Activated T-helper 17 cell treated with anti-CD3 and anti-CD28 coated beads, Interleukin-2, amount 50 U/mL, for 72 hours (primary cell): ENCODE measurements at regions not wholly inside any gene's neighbourhood (a gene's known extent, or its start where the extent isn't known, plus 50 kb on each side); places are given as distances from the start of the nearest gene placed in this dataset.
"Not testable (repeated sequence)": the region's sequence is repeated elsewhere in the genome, so short reads cannot be mapped to it uniquely, and the experiment has no call there.

Source experiments
- ATAC-seq: fragments of 150-1000 bp; cut with Tn5 transposase; replicated peaks from 2 replicates; pipeline ENCODE4 v1.10.0; 2021; ENCODE audit warnings: mild to moderate bottlenecking, moderate library complexity
- H3K27ac Mint-ChIP-seq: one replicate; pipeline ENCODE4 v1.8.0; 2022; ENCODE audit warnings: mixed read lengths
- H3K27me3 Mint-ChIP-seq: one replicate; pipeline ENCODE4 v1.8.0; 2022; ENCODE audit warnings: mixed read lengths
- H3K36me3 Mint-ChIP-seq: one replicate; pipeline ENCODE4 v1.8.0; 2022; ENCODE audit warnings: low read depth, mild to moderate bottlenecking, mixed read lengths
- H3K4me1 Mint-ChIP-seq: one replicate; pipeline ENCODE4 v1.8.0; 2022; ENCODE audit warnings: mixed read lengths
- H3K4me3 Mint-ChIP-seq: one replicate; pipeline ENCODE4 v1.8.0; 2022; ENCODE audit warnings: mild to moderate bottlenecking, mixed read lengths
- H3K9me3 Mint-ChIP-seq: one replicate; pipeline ENCODE4 v1.8.0; 2022; ENCODE audit warnings: mixed read lengths

DNA sequence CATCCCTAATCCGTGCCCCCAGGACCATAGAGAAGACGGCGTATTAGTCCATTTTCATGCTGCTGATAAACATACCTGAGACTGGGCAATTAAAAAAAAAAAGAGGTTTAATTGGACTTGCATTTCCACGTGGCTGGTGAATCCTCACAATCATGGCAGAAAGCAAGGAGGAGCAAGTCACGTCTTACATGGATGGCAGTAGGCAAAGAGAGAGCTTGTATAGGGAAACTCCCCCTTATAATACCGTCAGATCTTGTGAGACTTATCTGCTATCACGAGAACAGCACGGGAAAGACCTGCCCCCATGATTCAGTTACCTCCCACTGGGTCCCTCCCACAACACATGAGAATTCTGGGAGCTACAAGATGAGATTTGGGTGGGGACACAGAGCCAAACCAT is 145.8 kb upstream of the G2E3 start:
- not testable (repeated sequence) for H3K27me3 Mint-ChIP-seq, H3K27ac Mint-ChIP-seq, ATAC-seq, H3K36me3 Mint-ChIP-seq, H3K9me3 Mint-ChIP-seq, H3K4me1 Mint-ChIP-seq, H3K4me3 Mint-ChIP-seq

DNA sequence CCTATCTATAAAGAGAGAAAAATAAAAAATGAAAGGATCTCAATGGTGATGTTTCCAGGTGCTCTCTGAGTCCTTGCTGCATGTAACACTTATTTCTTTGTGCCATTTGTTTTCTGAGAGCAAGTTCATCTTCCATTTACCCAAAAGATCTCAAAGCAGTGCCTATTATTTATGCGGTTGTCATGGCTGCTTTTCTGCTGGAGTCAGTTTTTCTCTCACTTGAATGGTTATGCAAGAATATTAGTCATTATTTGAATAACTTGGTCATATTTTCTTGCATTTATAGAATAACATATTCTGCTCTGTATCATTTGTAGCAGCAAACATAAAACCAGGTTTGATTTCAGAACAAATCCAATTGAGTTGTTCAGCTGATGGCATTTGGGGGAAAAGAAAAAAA is 141.8 kb upstream of the G2E3 start:
- no peak for ATAC-seq
- no peaks in the 10 kb centered on the region for H3K36me3 Mint-ChIP-seq
- no peak overlapping the region for H3K4me3 Mint-ChIP-seq
- H3K9me3 Mint-ChIP-seq, result peaks cover 3% of the 10 kb centered on the region
- no peak overlapping the region for H3K27ac Mint-ChIP-seq
- H3K27me3 Mint-ChIP-seq, result no peaks in the 10 kb centered on the region
- H3K4me1 Mint-ChIP-seq, result no peaks in the 10 kb centered on the region

DNA sequence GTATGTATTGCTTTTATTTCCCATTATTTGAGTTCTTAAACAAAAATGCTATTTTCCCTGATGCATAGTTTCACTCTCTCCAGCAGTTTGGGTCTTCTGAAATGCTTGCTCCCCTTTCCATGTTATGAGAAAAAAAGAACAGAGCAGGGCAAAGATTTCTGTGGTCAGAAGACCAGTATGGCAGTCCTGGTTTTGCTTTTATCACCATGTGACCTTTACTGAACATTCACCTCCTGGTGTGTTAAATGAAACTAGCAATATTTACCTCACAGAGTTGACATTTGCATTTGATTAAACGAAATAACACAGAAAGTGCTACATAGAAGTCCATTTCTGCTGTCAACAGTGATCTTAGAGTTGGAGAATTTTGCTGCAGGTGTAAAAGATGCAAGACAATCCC is 141.0 kb upstream of the G2E3 start:
- no peak overlapping the region for H3K27ac Mint-ChIP-seq
- H3K4me3 Mint-ChIP-seq, result no peak overlapping the region
- no peaks in the 10 kb centered on the region for H3K36me3 Mint-ChIP-seq
- no peaks in the 10 kb centered on the region for H3K4me1 Mint-ChIP-seq
- no peak for ATAC-seq
- H3K27me3 Mint-ChIP-seq, result no peaks in the 10 kb centered on the region
- H3K9me3 Mint-ChIP-seq, result peaks cover 3% of the 10 kb centered on the region

DNA sequence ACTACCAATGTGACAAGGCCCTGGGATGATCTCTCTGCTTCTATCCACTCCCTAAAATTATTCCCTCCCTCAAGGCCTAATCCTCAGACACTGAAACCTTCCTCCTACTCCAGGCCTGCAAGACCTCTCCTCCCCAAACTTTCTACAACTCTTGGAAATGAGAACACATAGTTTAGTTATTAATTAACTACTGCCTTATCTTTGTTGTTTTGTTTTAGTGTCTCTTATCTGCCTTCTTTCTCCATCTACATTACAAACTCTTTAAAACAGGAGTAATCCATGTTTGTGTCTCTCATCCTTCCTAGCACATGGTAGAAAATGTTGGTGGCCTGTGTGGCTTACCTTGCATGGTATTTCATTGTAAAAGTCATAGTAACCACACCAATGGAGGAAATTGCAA is 139.9 kb upstream of the G2E3 start:
- H3K9me3 Mint-ChIP-seq, result no peaks in the 10 kb centered on the region
- H3K36me3 Mint-ChIP-seq, result no peaks in the 10 kb centered on the region
- H3K27me3 Mint-ChIP-seq, result peaks cover 6% of the 10 kb centered on the region
- no peak overlapping the region for H3K27ac Mint-ChIP-seq
- no peak for ATAC-seq
- no peak overlapping the region for H3K4me3 Mint-ChIP-seq
- no peaks in the 10 kb centered on the region for H3K4me1 Mint-ChIP-seq

DNA sequence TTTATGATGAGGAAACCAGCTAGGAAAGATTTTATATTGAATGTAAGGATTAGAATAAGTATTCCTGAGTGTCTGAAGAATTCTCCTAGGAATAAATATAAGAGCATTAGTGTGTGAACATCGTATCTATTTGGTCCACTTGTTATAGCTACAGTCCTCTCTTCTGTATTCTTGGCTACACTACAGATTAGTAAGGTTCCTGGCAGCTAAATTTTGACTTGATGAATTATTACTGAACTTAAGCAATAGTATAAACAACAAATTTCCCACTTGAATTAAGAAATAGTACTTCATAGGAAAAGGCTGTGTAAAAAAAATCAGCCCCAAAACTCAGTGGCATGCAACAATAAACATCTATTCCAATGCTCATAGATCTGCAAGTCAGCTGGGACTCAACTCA is 138.4 kb upstream of the G2E3 start:
- no peak overlapping the region for H3K27ac Mint-ChIP-seq
- peaks cover 13% of the 10 kb centered on the region for H3K27me3 Mint-ChIP-seq
- H3K9me3 Mint-ChIP-seq, result no peaks in the 10 kb centered on the region

DNA sequence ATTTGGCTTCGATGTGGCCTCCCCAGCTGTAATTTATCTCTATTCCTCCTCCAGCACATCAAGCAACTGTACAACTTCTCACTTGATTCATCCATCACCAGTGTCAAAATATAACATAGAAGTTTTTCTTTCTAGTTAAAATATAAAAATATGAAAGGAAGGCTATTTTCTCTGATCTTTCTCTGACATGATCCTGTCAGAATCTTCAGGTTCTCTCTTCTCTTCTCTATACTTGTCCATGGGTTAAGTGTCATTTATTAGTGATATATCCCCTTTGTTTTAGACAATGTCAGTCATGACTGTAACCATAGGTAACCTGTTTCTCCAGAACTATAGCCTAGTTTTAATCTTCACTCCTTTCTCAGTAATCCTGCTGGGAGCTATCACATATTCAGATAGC is 132.5 kb upstream of the G2E3 start:
- Mint-ChIP-seq H3K36me3 (no peaks in the 10 kb centered on the region), H3K9me3 (no peaks in the 10 kb centered on the region), H3K27ac (no peak overlapping the region), H3K4me1 (no peaks in the 10 kb centered on the region), H3K27me3 (peaks cover 34% of the 10 kb centered on the region), H3K4me3 (no peak overlapping the region)
- ATAC-seq, result no peak

More for the DNA sequence above, 138.4 kb upstream of the G2E3 start:
- H3K4me3 Mint-ChIP-seq, result no peak overlapping the region
- no peaks in the 10 kb centered on the region for H3K4me1 Mint-ChIP-seq
- no peak for ATAC-seq
- H3K36me3 Mint-ChIP-seq, result no peaks in the 10 kb centered on the region

DNA sequence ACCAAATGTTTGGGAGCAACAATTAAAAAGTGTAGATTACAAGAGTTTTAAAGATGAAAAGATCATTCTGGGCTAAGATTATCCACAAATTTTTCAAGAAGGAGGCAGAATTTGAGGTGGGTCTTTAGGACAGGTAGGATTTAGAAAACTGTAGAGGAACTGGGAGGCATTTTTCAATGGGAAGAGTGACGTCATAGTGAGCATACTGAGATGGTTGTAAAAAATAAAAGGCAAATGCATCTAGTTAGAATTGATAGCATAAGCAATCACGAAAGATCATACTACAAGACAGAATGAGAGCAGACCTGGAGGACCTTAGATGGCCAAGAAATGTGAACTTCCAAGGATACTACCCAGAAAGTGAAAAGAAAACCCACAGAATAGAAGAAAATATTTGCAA is 131.6 kb upstream of the G2E3 start:
- peaks cover 35% of the 10 kb centered on the region for H3K27me3 Mint-ChIP-seq
- no peak overlapping the region for H3K27ac Mint-ChIP-seq
- H3K36me3 Mint-ChIP-seq, result no peaks in the 10 kb centered on the region
- no peak overlapping the region for H3K4me3 Mint-ChIP-seq
- H3K9me3 Mint-ChIP-seq, result no peaks in the 10 kb centered on the region
- no peak for ATAC-seq
- no peaks in the 10 kb centered on the region for H3K4me1 Mint-ChIP-seq

DNA sequence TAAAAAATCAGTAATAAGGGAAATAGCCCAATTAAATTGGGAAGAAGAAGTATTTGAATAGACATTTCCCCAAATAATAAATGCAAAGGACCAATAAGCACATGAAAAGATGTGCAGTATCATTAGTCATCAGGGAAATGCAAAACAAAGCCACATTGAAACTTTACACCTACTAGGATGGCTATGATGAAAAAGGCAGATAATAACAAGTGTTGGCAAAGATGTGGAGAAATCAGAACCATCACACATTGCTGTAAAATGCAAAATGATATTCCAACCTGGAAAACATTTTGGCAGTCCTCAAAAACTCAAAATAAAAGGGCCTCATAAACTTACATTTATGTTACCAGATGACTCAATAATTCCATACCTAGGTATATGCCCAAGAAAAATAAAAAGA is 131.1 kb upstream of the G2E3 start:
- H3K27me3 Mint-ChIP-seq, result peaks cover 35% of the 10 kb centered on the region
- ATAC-seq, result no peak
- no peak overlapping the region for H3K4me3 Mint-ChIP-seq
- H3K9me3 Mint-ChIP-seq, result no peaks in the 10 kb centered on the region
- H3K36me3 Mint-ChIP-seq, result no peaks in the 10 kb centered on the region
- H3K27ac Mint-ChIP-seq, result no peak overlapping the region
- no peaks in the 10 kb centered on the region for H3K4me1 Mint-ChIP-seq

DNA sequence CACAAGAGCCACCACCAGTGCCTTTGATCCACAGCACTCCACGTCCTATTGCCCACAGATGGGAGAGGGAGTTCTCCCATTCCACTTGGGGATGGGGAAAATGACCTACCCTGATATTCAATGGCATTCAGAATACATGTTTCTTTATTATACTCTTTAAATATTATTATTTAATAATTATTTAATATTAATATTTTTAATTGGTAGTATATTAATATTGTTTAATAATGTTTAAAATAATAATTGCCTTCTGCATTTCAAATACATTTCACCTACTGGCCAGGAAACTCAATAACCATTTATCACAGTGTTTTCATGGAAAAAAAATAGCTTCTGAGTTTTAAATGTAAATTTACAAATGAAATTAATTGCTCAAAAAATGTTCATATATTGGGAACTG is 127.4 kb upstream of the G2E3 start:
- Mint-ChIP-seq H3K4me1 (no peaks in the 10 kb centered on the region), H3K27me3 (peaks cover 22% of the 10 kb centered on the region), H3K4me3 (no peak overlapping the region), H3K27ac (no peak overlapping the region), H3K36me3 (no peaks in the 10 kb centered on the region), H3K9me3 (no peaks in the 10 kb centered on the region)
- ATAC-seq, result no peak

DNA sequence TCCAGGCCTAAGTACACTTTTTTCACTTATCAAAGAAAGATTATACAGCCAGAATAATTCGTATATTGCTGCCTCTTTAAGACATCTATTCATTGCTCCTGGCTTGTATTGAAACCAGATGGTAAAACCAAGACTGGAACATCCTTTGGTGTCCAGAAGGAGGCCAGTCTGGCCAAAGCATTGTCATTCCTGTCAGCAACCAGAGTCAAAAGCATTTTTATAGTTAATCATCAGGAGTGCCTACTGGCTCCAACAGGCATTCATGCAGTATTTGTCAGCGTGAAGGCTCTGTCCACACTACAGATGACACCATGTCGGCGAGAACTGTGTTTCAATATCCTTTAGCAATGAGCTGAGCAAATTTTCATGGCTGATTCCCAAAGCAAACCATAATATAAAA is 118.0 kb upstream of the G2E3 start:
- Mint-ChIP-seq H3K9me3 (no peaks in the 10 kb centered on the region), H3K4me3 (no peak overlapping the region), H3K27me3 (peaks cover 10% of the 10 kb centered on the region)

DNA sequence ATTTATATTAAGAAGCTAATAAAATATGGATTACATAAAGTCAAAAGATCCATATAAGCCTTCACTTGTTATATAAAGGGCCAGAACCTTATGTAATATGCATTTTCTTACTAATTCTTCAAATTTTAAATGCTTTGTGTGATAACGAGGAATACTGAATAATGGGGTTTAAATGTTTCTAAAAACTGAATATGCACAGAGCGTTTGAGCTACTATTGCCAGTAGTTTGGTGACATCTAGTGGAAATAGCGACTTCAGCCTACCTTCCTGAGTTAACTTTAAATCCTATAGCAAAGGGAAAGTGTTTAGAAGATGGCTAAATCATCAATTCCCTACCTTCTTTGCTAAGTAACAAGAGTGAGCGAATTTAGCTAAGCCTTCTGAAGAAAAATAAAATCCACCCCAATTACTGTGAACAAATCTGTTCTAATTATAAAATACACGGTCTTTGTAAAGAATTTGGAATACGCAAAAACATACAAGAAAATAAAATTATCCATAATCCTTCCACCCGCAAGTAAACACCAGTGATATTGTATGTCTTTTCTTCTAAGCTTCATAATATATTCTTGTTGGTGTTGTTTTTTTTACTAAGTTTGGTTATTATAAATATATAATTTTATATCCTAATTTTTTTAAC is 115.5 kb upstream of the G2E3 start:
- ATAC-seq, result no peak
- no peaks in the 10 kb centered on the region for H3K9me3 Mint-ChIP-seq
- no peaks in the 10 kb centered on the region for H3K36me3 Mint-ChIP-seq
- peaks cover 10% of the 10 kb centered on the region for H3K27me3 Mint-ChIP-seq
- H3K4me3 Mint-ChIP-seq, result no peak overlapping the region
- H3K4me1 Mint-ChIP-seq, result no peaks in the 10 kb centered on the region
- no peak overlapping the region for H3K27ac Mint-ChIP-seq

More for the DNA sequence above, 118.0 kb upstream of the G2E3 start:
- H3K36me3 Mint-ChIP-seq, result no peaks in the 10 kb centered on the region
- H3K27ac Mint-ChIP-seq, result no peak overlapping the region
- H3K4me1 Mint-ChIP-seq, result no peaks in the 10 kb centered on the region
- ATAC-seq, result no peak

DNA sequence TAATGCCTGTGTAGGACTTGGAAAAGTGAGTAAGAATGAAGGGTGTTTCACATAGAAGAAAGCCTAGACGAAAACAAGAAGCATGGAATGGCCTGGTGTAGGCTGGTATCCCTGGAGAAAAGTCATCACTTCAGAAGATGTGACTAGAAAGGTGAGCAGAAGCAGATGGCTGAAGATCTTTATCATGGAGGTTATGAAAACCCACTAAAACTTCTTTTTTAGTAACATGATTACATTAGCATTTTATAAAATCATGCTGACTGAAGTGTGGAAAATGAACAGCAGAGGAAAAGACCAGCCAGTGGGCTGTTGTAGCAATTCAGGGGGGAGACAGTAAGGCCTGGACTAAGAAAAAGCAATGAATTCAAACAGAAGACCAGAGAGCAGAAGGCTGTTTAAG is 114.5 kb upstream of the G2E3 start:
- peaks cover 10% of the 10 kb centered on the region for H3K27me3 Mint-ChIP-seq
- ATAC-seq, result no peak
- H3K4me3 Mint-ChIP-seq, result no peak overlapping the region
- no peak overlapping the region for H3K27ac Mint-ChIP-seq
- no peaks in the 10 kb centered on the region for H3K36me3 Mint-ChIP-seq
- H3K9me3 Mint-ChIP-seq, result no peaks in the 10 kb centered on the region
- no peaks in the 10 kb centered on the region for H3K4me1 Mint-ChIP-seq

DNA sequence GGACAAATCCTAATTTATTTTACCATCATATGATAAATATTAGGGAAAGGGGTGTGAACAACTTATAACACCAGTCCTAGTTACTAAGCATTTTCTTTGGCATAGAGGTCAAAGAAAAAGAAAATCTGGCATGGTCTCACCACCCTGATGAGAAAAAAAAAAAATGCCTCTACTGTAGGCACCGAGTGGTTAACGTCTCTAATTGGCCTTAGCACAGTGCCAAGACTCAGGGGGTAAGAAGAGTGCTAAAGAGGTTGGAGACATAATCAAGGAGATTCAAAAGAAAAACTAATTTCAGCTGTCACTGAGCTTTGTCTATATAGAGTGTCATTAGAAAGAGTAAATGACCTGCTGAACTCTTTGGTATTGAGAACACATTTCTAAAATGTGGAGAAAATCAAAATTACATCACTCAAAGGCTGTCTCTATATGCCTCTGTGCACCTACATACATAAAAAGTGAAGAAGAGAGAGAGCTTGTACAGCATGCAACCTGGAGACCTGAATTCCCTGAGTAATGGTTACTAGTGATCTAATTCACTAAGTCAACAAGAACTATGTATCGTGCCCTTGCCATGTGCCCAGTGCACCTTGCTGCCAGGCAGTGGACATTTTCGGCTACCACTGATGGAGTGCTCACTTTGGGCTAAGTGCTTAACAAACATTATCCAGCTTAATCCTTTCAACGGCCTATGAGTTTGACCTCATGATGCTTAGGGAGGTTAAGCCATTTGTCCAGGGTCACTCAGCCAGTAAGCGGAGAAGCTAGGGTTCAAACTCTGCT is 113.8 kb upstream of the G2E3 start:
- no peak for ATAC-seq
- Mint-ChIP-seq H3K27me3 (peaks cover 10% of the 10 kb centered on the region), H3K9me3 (no peaks in the 10 kb centered on the region), H3K4me3 (no peak overlapping the region), H3K36me3 (no peaks in the 10 kb centered on the region), H3K4me1 (no peaks in the 10 kb centered on the region), H3K27ac (no peak overlapping the region)

DNA sequence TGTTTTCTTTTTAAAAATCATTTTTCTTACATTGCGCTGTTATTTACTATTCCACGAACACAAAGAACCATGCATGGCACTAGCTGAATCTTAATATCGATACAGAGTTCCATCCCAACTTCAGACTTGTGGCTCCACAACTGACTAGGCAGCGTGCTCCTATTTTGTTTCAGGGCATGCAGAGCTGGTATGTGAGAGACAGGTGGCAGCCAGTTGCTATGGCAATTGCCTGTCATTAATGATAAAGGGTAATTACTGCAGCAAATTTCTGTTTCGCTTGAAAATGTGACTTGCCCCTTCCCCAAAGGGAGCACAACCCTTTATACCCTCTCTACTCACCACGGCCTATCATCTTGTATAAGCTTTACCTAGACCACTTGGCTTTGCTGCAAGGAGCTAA is 113.1 kb upstream of the G2E3 start:
- Mint-ChIP-seq H3K27ac (no peak overlapping the region), H3K27me3 (peaks cover 6% of the 10 kb centered on the region), H3K36me3 (no peaks in the 10 kb centered on the region), H3K4me3 (no peak overlapping the region), H3K9me3 (no peaks in the 10 kb centered on the region), H3K4me1 (no peaks in the 10 kb centered on the region)
- no peak for ATAC-seq

DNA sequence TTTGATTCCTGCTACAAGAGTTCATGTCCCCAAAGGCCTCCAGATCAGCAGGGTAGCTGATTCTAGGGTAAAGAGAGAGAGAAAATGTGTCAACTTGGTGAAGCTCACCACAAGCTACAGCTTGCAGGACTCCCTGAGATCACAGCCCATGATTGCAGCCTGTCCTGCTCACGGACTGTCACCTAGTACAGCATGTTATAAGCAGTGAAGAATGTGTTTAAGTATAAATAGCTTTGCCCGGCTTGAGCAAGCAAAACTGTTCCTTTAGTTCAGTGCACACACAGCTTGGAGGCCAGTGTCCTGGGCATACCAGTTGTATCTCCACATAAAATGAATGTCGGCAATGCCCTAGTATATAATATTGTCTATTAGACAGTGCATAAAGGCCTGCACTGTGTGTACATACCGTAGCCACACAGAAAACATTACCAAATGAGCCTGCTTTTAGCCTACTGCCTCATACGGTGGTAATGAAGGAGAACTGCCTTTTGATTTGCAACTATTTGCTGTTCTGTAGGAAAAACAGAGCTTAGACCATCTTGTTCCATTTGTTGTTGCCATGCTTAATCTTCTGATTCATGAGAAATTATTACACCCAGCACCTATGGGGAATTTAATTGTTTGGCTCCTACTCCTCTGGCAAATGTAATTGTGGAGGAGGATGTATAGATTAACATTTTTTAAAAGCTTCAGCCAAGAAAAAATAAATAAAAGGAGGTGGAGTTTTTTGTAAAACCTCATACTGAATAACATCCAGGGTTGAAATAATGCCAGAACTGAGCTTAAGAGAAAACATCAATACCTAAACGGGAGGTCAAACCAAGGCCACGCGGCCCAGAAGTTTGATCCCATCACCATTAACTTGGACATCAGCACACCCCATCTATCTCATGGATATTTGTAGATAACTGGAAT is 108.1 kb upstream of the G2E3 start:
- Mint-ChIP-seq H3K27me3 (no peaks in the 10 kb centered on the region), H3K27ac (no peak overlapping the region), H3K36me3 (no peaks in the 10 kb centered on the region), H3K4me3 (no peak overlapping the region), H3K4me1 (no peaks in the 10 kb centered on the region), H3K9me3 (no peaks in the 10 kb centered on the region)
- ATAC-seq, result no peak
